Kidney capillary endothelial cell (primary cell): ENCODE measurements at regions not wholly inside any gene's neighbourhood (a gene's known extent, or its start where the extent isn't known, plus 50 kb on each side); places are given as distances from the start of the nearest gene placed in this dataset.
"Not testable (repeated sequence)": the region's sequence is repeated elsewhere in the genome, so short reads cannot be mapped to it uniquely, and the experiment has no call there.

Experiments
- DNase-seq: peaks from one replicate; pipeline ENCODE4 v3.0.0-alpha.2; 2018; ENCODE audit warnings: low spot score

GRCh38 chr1:106412321-106412720 lies 644.2 kb upstream of the PRMT6 start:
- DNase-seq: not testable (repeated sequence)

GRCh38 chr1:106435269-106435668 lies 621.2 kb upstream of the PRMT6 start:
- DNase-seq: no peak

DNA sequence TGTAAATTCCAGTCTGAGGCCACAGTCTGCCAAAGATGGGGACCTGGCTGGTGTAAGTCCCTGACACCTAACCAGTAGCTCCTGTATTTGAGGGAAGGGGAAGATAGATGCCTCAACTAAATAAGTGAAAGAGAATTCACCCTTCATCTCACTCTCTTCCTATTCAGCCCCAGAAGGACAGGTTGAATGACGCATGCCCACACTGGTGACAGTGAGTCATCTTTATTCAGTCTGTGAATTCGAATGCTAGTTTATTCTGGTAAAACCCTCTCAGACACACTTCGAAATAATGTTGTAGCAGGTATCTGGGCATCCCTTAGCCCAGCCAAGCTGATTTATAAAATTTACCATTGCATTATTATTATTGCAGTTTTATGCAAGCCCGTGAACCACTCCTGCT lies 617.0 kb upstream of the PRMT6 start:
- no peak for DNase-seq

DNA sequence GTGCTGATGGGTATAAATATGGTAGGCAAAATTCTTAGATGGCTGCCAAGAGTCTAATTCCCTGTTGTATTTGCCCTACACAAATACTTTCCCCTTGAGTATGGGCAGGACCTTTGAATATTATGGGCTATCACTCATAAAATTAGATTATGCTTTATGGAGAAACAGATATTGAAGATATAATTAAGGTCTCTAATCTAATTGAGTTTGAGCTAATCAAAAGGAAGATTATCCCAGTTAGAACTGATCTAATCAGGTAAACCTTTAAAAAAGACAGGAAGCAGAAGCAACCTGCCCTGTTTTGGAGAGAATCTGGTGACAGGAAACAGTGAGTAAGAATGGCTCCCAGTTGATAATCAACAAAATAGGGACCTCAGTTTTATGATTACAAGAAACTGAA lies 609.0 kb upstream of the PRMT6 start:
- DNase-seq: no peak

- no peak for DNase-seq
These were observed 599.6 kb upstream of the PRMT6 start for GRCh38 chr1:106456832-106457231.

- no peak for DNase-seq
These were observed 599.1 kb upstream of the PRMT6 start for GRCh38 chr1:106457368-106457767.

GRCh38 chr1:106458866-106459265 lies 597.6 kb upstream of the PRMT6 start:
- no peak for DNase-seq

- DNase-seq: no peak
These were observed 597.1 kb upstream of the PRMT6 start for GRCh38 chr1:106459418-106459817.

- DNase-seq: no peak
These were observed 590.8 kb upstream of the PRMT6 start for GRCh38 chr1:106465666-106466065.

- DNase-seq: no peak
These were observed 575.8 kb upstream of the PRMT6 start for GRCh38 chr1:106480629-106481028.

GRCh38 chr1:106492880-106493279 lies 563.6 kb upstream of the PRMT6 start:
- DNase-seq: no peak

GRCh38 chr1:106494646-106495045 lies 561.8 kb upstream of the PRMT6 start:
- DNase-seq: no peak

DNA sequence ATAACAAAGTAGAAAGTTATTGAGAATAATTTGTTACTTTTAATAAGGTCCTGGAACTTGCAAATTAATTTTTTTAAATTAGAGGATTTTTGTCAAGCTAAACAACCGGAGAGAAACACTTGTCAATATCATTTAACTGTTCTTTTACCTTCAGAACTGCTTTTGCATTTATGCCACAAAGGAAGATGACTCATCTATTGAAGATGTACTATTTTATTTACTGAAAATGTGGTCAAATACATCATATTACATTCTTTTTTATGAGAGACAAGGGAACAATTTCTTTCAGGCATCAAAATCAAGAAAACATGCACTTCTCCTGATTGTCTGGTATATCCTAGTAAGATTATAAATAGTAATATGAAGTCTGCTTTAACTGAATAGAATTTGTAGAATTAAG lies 558.2 kb upstream of the PRMT6 start:
- no peak for DNase-seq

DNA sequence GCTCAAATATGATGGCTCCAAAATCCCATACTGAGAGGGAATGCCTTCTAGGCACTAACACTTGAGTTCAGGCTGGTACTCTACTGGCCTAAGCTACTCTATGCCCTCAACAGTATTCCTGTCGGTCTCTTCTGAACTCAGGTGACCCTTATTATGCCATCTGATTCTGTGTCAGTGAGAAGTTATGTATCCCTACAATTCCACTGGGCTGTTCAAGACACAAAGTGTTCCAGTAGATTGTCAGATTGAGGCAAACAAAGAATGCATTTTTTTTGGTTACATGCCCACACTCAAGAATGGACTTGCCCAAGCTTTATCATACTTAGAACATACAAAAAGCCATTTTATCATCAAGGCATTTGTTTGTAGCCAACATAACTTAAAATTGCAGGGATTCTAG lies 553.8 kb upstream of the PRMT6 start:
- no peak for DNase-seq

DNA sequence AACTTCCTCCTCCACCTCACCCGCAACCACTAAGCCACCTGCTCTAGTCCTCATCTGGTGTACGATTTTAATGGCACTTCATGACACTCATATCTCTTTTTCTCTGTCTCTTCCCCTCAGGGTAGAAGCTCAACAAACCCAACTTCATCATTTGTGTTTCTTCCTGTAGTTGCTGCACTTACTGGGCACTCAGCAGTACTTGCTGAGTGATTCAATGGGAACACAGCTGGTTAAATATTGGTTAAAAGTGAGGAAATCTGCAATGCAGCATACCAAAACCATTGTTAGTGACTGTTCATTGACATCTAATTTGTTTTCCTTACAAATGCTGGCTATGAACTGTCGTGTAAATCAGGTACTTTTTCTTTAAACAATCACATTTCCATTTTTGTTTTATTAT lies 541.1 kb upstream of the PRMT6 start:
- no peak for DNase-seq

DNA sequence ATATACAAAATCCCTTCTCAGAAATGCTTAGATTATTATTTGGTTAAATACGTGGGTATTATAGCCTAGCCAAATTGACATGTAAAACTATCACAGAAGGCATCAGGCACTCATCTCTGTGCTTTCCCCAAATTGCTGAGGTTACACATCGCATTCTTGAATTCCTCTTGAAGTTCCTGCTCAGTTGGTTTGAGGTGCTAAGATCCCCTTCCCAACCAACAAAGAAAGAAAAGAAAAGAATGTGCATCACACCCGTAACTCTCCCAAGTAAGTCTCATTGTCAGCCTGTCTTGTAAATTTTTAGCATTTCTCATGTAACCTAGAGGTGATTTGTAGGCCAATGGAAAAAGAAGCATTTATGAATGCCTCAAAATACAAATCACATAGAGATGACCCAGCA lies 539.2 kb upstream of the PRMT6 start:
- no peak for DNase-seq

GRCh38 chr1:106523497-106523896 lies 533.0 kb upstream of the PRMT6 start:
- no peak for DNase-seq

DNA sequence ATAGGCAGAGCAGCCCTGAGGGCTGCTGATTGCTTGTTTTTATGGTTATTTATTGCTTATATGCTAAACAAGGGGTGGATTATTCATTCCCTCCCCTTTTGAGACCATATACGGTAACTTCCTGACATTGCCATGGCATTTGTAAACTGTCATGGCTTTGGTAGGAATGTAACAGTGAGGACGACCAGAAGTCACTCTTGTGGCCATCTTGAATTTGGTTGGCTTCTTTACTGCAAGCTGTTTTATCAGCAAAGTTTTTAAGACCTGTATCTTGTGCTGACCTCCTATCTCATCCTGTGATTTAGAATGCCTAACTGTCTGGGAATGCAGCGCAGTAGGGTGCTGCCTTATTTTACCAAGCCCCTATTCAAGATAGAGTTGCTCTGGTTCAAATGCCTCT lies 531.8 kb upstream of the PRMT6 start:
- no peak for DNase-seq

GRCh38 chr1:106526650-106527049 lies 529.8 kb upstream of the PRMT6 start:
- DNase-seq: no peak

GRCh38 chr1:106534612-106535011 lies 521.9 kb upstream of the PRMT6 start:
- no peak for DNase-seq

DNA sequence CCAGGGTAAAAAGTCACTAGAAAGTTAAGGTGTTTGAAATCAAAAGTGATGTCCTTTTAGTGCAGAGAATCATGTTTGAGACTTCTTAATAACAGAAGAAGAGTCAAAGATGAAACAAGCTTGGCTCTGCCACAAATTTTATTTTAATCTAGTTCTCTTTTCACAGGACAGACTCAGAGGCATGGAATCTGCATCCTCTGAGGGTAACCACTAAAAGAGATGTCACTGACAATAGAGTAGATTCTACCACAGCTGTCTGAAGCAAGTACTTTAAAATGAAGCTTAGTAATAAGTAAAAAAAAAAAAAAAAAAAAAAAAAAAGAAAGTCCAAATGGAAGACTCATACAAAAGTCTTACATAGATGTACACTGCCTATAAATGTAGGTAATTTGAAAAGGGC lies 519.7 kb upstream of the PRMT6 start:
- DNase-seq: no peak

DNA sequence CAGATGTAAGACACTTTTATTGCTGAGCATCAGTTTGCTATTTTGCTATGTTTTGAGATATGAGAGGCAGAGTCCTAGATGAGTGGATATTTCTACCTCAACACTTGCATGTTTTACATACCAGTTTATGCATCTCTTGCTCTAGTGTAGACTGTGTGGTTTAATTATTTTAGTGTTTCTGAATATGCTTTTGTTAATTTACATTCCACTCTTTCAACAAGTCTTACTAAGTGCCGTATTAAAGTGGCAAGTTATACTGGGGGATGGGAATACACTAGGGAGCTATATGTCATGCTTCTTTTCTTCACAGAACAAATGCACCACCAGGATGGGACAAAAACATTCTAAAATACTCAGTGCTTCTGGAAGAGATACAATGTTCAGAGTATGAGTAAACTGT lies 507.7 kb upstream of the PRMT6 start:
- no peak for DNase-seq

DNA sequence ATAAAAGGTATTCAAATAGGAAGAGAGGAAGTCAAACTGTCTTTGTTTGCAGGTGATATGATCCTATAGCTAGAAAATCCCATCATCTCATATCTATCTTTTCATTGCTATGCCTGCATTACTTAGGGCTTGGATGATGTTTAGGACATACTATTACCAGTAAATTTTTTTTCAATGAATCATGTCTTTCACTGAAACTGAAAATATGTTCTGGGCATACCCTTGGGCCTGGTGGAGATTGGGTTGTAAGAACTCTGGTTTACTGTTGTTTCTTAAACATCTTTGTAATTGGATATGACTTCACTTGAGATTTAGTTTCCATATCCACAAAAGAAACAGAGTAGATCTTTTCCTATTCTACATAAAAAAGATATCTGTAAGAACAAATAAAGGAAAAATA lies 502.2 kb upstream of the PRMT6 start:
- no peak for DNase-seq

GRCh38 chr1:106555571-106555970 lies 500.9 kb upstream of the PRMT6 start:
- no peak for DNase-seq

GRCh38 chr1:106564192-106564591 lies 492.3 kb upstream of the PRMT6 start:
- DNase-seq: no peak
